ENCODE measurements at regions not wholly inside any gene's neighbourhood (a gene's known extent, or its start where the extent isn't known, plus 50 kb on each side); places are given as distances from the start of the nearest gene placed in this dataset.

DNA sequence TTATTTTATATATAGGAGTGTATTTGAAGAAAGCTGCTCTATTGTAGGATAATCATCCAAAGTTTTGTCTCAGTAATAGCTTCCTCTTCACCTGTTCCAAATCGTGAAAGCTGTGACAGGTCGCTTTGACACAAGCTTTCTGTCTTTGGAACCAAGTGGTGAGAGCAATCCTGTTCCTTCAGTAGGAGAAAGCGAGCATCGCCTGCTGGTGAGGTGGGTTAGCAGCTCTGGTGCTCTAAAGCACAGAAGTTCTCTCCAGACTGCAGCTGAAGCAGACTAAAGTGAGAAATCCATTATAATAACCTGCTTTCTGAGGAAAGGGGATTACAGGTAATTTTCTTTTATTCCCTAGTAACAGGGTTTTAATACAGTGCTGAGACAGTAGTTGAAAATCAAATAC, 803.8 kb downstream of the ADGRL2 start:
- DNase-seq: no peak

DNA sequence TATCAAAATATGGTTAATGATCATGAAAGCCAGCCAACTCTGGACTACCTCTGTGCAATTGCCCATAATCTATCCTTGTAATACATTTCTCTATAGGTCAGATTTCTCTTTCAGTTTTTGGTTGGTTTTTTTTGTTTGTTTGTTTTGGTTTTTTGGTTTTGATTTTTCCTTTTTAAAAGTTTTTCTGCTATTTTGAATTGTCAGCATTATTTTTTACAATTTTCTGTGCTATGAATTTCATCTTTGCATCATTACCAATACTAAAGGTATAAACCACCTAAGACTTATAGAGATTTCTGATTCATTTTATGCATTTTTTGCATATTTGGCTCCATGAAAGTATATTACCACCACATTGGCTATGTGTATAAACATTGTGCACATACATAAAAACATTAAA, 799.6 kb downstream of the ADGRL2 start:
- DNase-seq: no peak

GRCh38 chr1:82598812-82599211, 798.1 kb downstream of the ADGRL2 start:
- DNase-seq: no peak

GRCh38 chr1:82598337-82598736, 797.6 kb downstream of the ADGRL2 start:
- DNase-seq: no peak

GRCh38 chr1:82597649-82598048, 796.9 kb downstream of the ADGRL2 start:
- no peak for DNase-seq

DNA sequence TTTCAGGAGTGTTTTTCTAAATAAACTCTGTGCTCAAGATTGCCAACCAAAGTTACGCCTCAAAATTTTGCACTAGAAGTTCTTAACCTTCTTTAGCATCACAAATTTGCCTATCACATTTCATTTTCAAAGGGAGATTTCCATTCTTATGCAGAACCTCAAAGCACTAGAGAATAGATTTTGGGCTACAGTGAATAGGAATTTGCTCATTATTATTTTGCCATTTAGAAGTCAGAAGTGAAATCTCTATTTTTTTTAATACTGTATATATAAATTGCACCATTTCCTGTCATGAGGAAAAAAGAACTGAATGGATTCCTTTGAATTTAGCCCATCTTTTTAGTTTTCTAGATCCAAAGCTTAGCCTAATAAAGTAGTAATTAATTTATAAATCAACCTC, 796.4 kb downstream of the ADGRL2 start:
- no peak for DNase-seq

GRCh38 chr1:82593561-82593960, 792.8 kb downstream of the ADGRL2 start:
- no peak for DNase-seq

DNA sequence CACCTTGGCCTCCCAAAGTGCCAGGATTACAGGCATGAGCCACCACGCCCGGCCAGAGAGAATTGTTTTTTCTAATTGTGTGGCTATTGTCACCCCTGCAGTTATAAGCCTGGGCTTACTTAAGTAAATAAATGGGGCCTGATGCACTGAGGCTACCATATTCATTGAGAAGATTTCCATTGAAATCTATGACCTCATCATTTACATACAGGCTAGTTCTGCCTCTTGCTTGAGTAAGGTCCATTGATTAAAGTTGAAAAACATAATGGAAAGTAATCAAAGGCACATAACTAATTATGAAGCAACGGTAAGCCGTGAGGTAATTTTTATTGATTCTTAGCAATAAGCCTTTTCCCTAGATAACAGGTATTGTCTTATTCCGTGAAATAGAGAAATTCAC, 788.9 kb downstream of the ADGRL2 start:
- no peak for DNase-seq

GRCh38 chr1:82587371-82587770, 786.6 kb downstream of the ADGRL2 start:
- no peak for DNase-seq

DNA sequence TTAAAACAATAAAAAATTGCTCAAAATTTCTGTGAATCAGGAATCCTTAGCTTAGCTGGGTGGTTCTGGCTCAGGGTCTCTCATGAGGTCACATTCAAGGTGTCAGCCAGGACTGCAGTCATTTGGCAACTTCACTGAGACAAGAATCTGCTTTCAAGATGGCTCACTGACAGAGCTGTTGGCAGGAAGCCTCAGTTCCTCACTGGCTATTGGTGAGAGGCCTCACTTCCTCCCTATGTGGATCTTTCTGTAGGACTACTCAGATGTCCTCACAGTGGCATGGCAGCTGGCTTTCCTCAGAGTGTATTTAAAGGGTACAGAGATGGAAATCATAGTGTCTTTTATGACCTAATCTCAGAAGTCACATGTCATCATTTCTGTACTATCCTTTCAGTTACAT, 785.7 kb downstream of the ADGRL2 start:
- DNase-seq: no peak

- DNase-seq: no peak
These were observed 781.6 kb downstream of the ADGRL2 start for GRCh38 chr1:82582347-82582746.

GRCh38 chr1:82578086-82578726, 777.5 kb downstream of the ADGRL2 start:
- DNase-seq: no peak

DNA sequence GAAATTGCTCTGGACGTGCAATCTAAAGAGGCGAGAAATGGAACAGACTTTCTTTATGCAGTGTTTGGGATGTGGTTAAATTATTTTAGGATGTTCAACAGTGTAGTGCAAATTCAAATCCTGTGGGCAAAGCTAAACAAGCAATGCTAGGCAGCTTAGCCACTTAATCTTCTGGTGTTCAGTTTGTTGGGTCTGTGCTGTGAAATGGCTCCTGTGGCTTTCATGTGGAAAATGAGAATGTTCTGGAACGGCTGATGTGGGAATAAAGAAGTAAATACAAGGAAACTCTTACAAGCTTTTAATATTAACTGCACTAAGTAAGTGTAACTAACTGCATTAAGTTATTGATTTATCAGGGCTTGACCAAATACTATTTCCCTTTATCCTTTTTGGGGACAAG, 766.6 kb downstream of the ADGRL2 start:
- no peak for DNase-seq

GRCh38 chr1:82565546-82565945, 764.8 kb downstream of the ADGRL2 start:
- DNase-seq: no peak

DNA sequence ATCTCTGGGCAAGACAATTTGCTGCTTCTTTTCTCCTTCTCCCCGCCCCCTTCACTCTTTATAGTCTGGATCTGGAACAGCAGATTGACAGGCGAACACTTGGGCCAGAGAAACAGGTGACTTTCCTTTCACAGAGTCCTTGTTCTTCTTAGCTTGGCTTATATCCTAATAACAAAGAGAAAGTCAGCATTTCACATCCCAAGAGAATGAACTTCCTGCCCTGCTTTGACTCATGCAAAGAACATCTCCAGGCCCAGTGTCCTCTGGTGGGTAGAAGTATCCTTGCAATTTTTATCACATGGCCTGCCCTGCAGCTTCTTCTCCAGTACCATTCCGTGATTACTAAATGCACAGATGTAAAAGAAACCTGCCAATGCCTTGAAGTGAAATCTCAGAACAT, 764.4 kb downstream of the ADGRL2 start:
- DNase-seq: no peak

- no peak for DNase-seq
These were observed 763.6 kb downstream of the ADGRL2 start for GRCh38 chr1:82564333-82564732.

DNA sequence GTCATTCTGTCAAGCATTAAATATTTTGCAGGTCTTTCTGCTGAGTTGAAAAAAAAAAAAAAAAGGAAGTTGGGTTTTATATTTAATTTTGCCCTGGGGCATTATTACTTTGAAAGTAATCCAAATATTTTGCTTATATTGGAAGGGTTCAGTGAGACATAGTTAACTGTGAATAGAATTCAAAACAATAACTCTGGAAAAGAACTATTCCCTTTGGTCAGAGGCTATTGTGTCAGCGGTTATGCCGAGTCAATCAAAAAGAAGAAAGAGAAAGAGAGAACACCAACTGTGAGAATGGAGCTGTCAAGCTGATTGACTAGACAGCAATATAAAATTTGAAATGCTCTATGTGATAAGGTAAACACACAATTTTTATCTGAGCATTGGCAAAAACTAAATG, 761.7 kb downstream of the ADGRL2 start:
- no peak for DNase-seq

DNA sequence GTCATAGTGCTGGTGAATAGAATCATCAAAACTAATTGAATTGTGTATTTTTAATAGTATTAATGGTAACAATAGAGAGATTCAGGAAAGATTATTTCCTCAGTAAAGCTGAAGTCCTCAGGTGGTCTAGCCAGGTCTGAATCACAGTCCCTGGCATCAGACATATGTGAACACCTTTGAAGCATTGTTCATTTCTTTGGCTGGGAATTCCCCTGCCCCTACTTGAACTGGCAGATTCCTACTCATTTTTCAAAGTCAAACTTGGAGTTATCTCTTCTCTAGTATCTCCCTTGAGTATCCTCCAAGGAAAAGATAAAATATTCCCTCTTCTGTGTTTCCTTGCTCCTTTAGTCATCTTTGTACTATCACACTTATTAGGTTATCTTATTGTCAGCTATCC, 759.8 kb downstream of the ADGRL2 start:
- no peak for DNase-seq

DNA sequence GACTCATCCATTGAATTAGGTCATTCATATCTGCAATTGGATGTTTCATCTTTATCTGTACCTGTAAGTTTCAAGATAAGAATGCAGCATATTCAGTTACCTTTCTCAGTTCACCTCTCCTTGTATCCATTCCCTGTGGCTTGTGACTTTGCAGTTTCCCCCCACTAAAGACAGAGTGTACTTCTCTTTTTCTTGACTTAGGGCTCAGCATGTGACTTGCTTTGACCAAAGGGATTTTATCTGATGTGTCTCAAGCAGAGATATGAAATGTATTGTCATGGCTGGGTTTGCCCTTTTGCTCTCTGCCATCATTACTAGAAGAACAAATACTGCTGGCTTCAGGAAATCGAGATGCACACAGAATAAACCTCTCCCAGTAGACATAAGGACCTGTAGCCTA, 754.8 kb downstream of the ADGRL2 start:
- DNase-seq: no peak

DNA sequence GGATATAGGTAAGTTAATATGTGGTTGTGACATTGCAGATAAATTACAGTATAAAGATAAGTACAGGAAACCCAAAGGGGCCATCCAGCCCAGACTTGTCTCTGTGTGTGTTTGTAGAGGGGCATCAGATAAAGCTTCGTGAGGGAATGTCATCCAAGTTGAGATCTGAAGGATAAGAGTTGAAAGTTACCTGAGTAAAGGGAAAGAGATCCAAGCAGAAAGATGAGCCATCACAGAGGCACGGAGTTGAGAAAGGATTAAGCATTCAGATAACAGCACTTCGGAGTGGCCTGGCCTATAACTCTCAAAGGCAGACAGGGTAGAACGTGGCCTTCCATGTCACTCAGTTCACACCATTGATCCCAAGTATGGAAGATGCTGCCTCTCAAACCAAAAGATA, 749.1 kb downstream of the ADGRL2 start:
- no peak for DNase-seq

- no peak for DNase-seq
These were observed 742.0 kb downstream of the ADGRL2 start for GRCh38 chr1:82542766-82543165.

DNA sequence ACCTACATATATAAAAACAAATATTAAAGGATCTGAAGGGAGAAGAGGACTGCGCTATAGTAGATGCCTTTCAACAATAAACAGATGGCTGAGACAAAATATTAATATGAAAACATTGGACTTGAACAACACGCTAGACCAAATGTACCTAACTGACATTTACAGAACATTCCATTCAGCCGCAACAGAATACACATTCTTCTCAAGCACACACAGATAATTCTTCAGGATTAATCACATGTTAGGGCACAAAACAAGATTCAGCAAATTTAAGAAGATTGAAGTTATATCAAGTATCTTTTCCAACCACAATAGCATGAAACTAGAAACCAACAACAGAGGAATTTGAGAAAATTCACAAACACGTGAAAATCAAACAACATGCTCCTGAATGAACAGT, 741.4 kb downstream of the ADGRL2 start:
- no peak for DNase-seq

GRCh38 chr1:82540006-82540405, 739.3 kb downstream of the ADGRL2 start:
- DNase-seq: no peak

DNA sequence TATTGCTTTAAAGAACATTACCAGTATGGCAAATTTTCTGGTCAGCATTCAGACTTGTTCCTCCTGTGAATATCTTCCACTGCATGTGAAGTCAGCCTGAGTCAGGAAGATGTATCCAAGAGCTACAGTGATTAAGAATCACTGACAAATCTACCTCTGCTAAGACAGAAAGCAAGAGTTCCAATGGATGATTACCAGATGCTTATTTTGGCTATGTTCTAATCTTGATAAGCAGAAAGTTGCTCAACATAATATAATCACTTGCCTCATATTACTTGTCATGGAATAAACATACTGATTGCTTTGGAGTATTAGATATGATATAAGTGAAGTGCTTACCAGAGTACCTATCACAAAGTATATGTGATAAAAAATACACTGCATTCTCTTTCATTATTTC, 738.1 kb downstream of the ADGRL2 start:
- no peak for DNase-seq

GRCh38 chr1:82534996-82535395, 734.3 kb downstream of the ADGRL2 start:
- no peak for DNase-seq

DNA sequence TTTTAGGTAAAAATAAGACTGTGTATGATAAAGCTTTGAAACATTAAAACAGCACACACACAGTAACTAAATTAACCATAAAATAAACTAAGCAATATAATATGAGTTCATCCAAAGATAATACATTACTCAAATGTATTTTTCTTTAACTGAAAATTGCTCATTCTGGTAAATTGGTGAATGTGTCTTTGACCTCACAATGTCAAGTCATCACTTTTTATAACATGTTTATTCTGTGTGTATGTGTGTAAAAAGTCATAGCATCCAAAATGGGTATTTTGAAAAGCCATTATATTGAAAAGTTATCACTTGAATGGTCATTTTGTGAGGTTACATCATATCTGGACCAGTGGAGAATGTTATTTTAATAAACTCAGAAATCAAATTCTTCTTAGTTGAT, 724.6 kb downstream of the ADGRL2 start:
- DNase-seq: no peak
